HG03064 (cell line): ENCODE measurements at regions not wholly inside any gene's neighbourhood (a gene's known extent, or its start where the extent isn't known, plus 50 kb on each side); places are given as distances from the start of the nearest gene placed in this dataset.
A peak's percentile ranks its signal among the peaks of the same experiment; 100 is the strongest.

Experiments
- ATAC-seq: cut with Tn5 transposase; IDR thresholded peaks from one replicate; pipeline ENCODE4 v1.9.1; 2021; ENCODE audit warnings: low read depth; ENCODE audit not compliant: unreplicated experiment

DNA sequence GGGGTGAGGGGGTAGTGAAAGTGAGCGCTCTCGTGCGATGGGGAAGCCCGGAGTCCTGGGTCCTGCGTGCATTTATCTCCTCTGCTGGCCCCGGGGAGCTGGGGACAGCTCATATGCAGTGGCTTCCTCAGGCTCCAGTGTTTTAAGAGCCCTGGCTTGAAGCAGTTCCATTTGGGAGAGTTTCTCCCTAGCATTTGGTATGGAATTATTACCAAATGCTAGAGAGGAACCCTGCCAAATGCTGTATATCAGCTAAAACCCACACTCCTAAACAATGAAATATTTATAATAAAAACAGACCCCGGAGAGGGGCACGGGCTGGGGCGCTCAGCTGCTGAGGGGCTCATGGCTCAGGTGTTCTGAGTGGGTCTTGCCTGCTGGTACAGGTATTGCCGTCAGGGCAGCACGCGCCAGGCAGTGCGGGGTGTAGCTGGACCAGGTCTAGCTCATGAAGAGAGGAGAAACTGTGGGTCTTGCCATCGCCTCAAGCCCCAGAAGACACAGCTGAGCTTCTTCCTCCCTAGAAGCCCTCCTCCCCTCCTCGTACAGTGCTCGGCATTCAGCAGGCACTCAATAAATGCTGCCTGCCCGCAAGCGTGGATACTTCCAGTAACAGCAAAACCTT, 163.6 kb upstream of the ZNF536 start:
- ATAC-seq, result no peak

DNA sequence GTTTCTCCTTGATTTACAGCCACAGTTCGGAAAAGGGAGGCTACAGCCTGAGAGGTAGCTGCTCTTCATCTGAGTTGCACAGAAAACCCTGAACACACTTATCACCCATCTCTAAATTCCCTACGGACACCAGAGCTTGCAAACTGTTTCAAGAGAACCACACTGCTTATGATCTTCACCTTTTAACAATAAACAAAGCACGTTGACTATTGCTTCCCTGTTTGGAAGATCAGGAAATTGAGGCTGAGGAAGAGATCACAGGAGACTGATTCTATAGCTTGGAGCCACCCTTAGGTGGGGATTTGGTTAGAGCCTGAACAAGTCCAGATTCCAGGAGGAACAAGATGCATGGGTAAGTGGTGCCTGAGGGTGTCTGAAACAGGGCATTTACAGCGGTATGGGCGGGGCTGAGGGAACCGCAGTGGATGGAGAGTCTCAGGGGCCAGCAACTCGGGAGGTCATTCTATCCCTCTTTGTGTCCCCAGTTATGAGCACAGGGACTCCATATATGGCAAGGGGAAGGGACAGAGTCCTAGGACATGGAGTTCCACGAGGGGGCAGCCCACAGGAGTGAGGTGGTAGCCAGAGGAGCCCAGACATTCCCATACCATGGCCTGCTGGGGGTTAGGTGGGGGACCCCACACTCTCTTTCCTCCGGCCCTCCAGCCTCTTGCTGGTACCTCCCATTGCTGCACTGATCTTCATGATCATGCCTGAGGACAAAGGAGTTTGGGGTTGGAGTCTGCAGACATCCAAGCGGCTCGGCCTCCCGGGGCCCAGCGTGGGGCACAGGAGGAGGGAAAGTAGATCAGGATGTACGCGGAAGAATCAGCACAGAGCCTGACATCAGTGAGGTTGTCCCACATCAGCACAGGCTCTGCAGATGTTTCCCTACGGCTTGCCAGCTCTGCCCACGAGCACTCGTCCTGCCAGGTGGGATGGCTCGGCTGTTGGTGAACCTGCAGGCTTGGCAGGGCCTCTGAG, 162.3 kb upstream of the ZNF536 start:
- no peak for ATAC-seq

DNA sequence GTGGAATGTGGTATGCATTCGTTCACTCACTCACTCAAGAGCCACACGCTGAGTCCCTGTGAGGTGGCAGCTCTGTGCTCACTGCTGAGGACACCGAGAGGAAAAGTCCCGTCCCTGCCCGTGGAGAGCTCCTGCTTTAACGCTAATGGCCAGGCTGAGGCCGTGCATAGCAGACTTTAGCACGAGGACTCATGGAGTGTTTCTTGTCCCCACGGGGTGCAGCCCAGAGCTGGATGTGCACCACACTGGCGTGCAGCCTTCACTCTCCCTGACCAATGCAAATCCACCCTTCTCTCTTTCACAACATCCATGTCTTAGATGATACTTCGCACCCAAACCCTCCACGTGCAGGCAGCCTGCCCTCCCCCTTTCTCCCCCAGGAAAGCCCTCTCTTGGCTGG, 159.6 kb upstream of the ZNF536 start:
- ATAC-seq, result no peak

DNA sequence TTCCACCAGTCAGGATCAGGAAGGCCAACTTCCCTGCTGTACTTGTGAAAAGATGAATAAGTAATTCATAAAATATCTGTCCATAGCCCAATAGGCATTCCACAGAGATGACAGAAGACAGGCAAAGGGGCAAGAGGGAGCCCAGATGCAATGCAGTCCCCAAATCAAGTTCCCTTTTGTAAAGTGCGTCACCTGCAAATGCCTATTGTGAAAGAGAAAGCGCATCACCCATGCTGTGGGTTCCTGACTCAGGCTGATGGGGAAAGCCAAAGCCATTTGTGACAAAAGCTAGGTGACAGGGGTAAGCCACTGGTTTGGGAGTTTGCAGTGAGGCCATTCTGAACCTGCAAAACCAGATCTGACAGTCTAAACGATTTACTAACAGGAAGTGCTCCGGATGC, 157.5 kb upstream of the ZNF536 start:
- no peak for ATAC-seq

DNA sequence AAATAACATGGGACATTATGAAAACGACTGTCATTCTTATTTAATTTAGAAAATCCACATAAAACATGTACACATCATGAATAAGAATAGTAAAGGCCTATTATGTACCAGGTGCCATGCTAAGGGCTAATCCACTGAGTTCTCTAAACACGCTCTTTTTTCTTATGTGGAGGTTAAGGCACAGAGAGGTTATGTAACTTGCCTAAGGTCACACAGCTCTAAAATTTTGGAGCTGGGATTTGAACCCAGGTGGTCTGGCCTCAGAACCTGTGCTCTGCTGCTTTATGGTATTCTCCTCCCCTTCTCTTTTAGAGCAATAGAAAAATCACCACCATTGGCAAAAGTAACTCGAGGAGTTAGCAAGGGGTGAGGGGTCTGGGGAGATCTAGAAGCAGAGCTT, 156.9 kb upstream of the ZNF536 start:
- ATAC-seq, result no peak

DNA sequence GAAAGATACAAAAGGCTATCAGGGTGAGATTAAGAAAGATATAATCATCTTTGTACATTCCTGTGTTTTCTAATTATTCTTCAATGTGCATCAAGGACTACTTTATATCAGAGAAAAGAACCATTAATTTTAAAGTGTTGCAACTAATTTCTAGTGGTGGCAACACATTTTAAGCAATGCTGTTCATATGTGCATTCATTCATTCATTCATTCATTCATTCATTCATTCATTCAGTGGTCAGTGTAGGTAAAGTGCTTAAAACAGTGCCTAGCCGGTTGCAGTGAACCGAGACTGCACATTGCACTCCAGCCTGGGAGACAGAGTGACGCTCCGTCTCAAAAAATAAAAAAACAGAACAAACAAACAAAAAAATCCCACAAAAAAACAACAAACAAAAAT, 155.7 kb upstream of the ZNF536 start:
- ATAC-seq, result no peak

DNA sequence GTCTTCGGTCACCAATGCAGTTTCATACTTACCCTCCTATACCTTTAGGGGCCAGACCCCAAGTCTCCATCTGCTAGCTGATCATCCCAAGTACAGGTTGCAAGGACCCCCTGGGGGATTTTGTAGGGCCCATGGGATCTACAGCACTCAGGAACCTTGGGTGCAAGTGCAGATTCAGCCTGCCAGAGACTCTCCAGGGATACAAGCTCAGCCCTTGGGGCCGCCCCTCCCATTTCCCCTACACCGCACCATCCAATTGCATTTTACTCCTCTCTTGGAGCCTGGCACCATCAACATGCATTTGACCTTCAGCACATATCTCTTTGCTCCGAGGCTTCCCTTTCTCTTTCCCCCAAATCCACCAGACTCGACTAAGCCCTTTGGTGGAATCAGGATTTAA, 154.7 kb upstream of the ZNF536 start:
- no peak for ATAC-seq

DNA sequence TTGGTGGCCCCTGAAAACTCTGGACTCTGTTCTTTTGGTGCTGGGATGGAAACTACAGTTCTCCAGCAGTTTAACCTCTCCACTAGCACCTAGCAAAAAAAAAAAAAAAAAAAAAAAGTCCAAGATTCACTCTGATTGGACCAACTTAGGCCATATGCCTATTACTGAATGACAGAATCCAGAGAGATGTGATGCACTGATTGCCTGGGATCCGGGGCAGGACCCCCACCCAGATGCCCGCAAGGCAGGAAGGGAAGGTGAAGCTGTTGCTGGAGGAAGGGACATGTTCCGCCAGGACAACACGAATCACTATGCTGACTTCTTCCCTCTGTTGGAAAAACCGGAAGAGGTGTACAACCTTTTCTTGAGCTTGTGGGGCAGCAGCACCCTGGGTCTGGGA, 152.5 kb upstream of the ZNF536 start:
- ATAC-seq, result no peak

DNA sequence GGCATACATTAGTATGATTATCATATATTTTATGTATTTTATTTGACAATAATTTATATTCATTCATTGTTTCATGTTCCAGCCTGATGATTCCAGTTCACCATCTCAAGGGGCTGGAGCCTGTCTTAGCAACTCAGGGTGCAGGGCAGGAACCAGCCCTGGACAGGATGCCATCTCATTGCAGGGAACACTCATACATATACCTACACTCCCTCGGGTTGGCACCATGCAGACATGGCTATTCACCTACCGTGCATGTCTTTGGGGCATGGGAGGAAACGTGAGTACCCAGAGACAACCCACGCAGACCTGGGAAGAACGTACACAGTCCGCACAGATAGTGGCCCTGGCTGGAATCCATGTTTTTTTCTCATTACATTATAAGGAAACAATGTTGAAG, 151.0 kb upstream of the ZNF536 start:
- ATAC-seq, result no peak

DNA sequence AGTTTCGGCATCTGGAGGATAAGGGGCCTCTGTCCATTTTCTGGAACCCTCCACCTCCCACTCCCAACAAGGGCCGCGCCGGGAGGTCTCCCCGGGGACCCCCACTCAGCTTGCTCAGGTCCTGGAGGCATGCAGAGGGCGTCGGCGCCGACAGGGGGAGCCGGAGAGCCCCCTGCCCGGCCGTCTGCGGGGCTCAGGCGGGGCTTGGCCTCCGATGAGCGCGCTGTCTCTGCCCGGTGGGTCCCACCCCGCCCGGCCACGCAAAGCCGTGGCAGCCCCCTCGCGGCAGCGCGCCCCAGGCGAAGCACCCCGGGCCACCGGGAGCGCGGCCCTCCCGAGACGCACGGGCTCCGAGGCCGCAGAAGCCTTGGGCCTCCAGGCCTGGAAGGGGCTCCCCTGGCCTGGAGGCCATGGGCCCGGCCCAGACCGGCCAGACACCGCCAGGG, 149.7 kb upstream of the ZNF536 start:
- no peak for ATAC-seq

DNA sequence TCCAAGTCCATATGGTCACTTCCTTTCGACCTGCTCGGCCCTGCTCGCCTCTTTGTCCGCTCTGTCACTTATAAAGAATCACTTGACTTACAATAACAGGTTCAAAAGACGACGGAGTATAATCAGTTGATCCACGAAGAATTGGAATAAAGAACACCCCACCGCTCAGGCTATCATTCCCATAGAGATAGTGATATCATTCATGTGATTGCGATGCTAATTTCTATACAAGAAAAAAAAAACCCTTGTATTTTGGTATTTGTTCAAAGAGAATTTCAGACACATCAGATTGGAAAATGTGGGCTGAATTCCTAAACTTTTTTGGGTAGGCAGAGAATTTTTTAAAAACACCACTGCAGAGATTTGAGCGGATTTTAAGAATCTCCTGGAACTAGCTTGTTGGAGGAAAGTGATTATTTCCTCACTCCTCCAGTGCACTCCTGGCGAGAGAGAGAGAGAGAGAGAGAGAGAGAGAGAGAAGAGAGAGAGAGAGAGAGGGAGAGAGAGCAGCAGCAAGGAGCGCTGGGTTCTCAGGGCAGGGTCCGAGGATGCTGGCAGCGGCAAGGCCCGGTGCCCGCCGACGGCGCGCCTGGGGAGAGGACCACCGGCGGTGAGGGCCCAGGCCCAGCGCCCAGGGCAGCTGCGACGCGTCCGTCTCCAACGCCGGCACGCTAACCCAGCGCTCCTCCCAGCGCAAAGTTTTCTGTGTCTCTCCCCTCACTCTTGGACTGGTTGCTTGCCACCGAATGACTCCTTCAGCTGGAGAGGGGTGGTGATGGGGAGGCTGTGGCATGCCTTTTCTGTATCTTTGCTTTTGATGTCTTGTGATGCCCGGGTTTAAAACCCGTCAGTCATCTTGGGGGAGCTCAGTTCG, 149.0 kb upstream of the ZNF536 start:
- ATAC-seq, result no peak

DNA sequence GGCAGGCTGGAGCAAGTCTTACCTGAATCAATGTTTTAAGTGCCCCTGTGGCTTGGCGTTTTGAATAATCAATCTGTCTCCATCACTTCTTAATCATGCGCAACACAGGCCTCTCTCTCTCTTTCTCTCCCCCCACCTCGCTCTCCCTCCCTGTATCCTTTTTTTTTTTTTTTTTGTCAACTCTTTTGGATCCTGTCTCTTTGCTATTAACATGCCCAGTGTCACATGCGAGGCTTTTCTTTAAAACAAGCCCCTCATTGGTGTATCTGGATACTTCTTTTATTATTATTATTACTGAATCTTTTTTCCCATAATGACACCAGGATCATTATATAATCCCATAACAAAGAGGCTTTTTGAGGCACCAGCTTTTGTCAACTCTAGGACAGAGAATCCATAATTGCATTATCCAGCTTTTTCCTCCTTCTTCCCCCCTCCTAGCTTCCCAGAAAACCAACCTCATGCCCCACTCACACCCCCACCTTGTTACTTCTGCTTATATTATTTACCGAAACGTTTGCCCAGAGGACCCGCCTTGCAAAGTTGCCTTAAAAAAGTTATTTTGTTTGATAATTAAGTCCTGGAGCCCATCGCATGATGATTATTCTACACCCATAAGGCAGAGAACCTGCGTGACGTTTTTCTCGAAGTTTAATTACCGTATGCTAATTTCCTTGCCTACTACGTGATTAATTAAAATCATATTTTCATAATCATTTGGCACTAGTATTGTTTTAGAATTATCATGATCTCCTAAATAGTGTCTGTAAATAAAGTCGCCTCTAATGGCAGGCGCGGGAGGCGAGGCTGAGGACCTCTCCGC, 148.1 kb upstream of the ZNF536 start:
- no peak for ATAC-seq

DNA sequence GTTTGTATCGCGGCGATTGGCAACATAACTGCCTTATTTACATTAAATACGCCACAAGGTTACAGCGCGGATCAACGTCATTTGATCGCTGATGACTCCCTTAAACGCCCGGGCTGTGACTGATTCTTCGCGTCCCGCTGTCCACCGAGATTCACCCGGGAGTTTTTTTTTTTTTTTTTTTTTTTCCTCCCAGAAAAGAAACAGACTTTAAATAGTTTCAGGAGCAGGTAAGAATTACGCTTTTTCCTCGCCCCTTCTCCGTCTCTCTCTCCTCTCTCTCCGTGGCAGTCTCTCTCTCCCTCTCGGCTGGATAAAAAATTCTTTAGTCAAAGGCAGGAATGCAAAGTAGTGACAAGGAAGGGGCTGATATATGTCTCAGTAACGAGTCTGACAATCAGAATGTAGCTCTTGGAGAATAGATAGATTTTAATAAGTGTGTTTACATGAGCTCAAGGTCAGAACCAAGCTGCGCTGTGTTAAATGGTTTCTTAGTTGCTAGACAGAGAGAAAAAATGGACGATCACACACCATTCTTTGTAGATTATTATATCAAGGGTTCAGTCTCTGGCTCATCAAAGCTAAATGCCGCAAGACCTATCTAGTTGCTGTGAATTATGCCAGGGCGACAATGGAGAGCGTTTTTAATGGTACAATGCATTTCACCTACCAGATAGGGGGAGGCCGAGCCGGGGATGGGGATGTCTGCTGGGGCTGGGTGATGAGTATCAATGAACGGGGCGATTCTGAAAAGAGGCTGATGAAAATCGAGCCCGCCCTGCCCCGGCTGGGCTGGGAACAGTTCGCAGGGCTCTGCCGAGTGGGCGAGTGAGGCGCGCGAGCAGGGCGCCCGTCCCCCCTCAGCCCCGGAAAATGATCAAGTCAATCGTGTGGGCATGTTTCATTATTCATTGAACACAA, 147.2 kb upstream of the ZNF536 start:
- no peak for ATAC-seq

DNA sequence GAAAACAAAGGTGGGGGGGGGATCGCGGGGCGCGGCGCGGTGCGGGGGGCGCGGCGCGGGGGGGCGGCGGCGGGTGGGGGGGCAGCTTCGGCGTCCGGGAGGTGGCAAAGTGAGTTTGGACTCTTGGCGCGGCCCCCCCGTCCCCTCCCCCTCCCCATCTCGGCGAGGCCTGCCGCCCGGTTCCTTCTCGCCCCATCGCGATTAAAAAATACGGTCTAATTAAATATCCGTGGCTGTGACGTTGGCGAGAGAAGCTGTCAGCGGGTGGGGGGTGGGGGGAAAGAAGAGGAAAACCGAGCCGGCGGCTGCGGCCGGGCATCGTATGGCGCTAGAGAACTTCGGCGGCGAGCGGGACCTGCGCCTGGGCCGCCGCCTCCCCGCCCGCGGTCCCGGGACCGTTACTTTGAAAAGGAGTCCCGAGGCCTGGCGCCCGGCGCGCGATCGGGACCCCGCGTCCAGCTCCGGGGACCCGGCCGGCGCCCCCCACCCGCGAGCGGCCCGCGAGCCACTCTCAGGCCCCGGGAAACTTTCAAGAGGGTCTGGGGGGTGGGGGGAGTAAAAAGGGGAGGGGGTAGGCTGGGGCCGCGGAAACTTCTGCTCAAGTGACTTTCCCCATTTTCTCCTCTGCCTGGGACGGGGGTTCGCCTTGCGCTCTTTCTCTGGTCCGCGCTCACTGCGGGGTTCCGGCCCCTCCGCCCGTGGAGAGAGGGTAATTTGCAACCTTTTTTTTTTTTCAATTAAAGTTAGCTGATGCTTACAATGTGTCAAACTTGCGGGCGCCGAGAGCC, 146.3 kb upstream of the ZNF536 start:
- ATAC-seq, result no peak

DNA sequence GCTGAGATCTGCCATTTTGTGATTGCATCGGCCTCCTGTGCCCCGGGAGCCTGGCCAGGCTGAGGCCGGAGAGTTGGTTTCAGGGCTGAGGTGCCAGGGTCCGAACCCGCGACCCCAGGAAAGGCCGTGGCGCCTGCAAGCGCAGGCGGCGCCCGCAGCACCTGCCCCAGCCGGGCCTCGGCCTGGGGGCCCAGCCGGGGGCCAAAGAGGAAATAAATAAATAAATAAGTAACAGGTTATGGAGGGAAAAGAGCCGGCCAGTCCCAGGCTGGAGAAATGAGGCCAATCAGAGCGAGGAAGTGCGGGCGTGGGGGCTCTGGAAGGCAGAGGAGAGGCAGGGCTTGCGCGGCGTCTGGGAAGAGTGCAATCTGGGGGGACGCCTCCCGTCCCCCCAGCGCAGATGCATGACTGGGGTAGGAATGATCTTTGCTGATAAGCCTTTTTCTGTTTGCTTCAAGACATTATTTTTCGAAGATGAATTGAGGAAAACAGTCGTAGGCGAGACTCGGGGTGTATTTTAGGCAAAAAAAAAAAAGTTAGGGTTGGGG, 145.6 kb upstream of the ZNF536 start:
- ATAC-seq, result no peak

DNA sequence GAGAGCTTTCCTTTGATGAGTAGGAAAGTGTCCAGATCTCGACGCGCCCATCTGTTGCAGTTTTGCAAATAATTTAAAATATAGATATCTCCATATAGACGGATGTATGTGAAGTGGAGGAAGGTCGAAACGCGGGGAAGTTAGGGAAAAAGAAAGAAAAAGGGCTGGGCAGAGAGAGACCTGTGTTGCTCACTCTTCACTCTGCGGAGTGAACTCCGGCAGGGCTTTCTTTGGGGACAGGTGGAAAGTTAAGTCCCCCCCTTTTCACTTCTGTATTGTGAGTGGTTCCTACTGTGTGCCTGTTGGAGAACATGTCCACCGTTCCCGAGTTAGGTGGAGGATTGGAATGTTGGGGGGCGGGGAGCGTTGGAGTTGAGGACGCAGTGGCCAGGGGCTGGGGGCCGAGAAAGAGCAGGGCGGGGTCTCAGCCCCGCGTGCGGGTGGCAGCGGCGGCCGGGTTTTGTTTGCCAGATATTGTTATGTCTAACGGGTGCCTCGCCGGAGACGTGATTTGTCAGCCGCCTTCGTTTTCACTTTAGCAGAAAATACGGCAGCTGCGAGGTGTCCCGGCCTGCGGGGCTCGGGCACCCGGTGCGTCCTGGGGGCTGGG, 145.1 kb upstream of the ZNF536 start:
- ATAC-seq, result peak; percentile 32

DNA sequence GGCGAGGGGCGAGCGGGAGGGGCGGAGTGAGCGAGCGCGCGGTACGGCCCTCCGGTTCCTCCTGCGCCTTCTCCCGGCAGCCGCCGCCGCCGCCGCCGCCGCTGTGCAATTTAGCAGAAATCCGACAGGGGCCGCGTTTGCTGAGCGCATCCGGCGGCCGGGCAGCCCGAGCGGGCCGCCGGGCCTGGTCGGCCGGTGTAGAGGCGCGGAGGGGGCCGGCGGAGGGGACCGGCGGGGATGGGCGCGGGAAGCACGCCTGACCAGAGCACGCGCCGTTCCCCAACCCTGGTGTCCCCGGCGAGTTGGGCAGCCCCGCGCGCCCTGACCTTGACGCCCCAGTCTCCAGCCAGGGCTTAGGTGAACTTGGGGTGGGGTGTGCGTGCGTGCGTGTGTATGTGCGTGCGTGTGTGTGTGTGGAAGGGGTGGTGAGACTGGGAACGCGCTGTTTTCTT, 144.5 kb upstream of the ZNF536 start:
- peak; percentile 68 for ATAC-seq
